ENCODE measurements at regions not wholly inside any gene's neighbourhood (a gene's known extent, or its start where the extent isn't known, plus 50 kb on each side); places are given as distances from the start of the nearest gene placed in this dataset.

DNA sequence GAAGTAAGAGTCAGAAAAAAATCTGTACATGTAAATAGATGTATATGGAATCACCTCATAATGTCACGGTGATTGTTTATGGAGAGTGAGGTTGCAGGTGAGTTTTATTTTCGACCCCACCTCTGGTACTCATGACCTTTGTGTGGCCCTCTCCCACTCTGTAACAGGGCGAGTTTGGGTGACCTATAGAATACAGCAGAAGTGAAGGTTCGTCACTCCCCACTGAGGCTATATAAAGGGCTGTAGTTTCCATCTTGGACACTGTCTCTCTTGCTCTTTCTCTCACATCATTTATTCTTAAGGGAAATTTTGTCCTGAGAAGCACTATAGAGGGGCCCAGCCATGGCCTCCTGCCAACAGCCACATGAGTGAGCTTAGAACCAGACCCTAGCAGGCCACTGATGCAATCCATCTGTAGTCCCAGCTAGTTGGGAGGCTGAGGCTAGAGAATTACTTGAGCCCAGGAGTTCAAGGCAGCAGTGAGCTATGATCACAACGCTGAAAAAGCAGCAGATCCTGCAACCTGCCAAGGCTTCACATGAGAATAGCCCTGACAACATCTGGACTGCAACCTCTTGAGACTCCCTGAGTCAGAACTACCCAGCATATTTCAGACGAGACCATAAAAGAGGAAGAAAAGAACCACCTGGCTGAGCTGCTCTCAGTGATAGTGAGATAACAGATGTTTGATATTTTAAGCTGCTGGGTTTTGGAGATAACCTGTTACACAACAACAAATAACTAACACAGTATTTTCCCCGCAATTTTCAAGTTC, 74.3 kb upstream of the SLC1A4 start:
- no peaks in the 10 kb centered on the region for H3K27me3 ChIP-seq
- H3K9me3 ChIP-seq, result no peaks in the 10 kb centered on the region
- no peaks in the 10 kb centered on the region for H3K36me3 ChIP-seq
- no peak overlapping the region for H3K27ac ChIP-seq
- TF ChIP-seq, protein P1, sequence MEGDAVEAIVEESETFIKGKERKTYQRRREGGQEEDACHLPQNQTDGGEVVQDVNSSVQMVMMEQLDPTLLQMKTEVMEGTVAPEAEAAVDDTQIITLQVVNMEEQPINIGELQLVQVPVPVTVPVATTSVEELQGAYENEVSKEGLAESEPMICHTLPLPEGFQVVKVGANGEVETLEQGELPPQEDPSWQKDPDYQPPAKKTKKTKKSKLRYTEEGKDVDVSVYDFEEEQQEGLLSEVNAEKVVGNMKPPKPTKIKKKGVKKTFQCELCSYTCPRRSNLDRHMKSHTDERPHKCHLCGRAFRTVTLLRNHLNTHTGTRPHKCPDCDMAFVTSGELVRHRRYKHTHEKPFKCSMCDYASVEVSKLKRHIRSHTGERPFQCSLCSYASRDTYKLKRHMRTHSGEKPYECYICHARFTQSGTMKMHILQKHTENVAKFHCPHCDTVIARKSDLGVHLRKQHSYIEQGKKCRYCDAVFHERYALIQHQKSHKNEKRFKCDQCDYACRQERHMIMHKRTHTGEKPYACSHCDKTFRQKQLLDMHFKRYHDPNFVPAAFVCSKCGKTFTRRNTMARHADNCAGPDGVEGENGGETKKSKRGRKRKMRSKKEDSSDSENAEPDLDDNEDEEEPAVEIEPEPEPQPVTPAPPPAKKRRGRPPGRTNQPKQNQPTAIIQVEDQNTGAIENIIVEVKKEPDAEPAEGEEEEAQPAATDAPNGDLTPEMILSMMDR (IDR thresholded peaks at IDR 0.05), result no peak
- H3K4me1 ChIP-seq, result peaks cover 0 to 4% (median 0%) of the 10 kb centered on the region in 3 donors
- no peak for ATAC-seq
- FAIRE-seq, result no peak
- intact Hi-C loops (cut with DNase I), result loop anchor here (5.0 to 10.0 kb wide), 3 partner anchors 127 to 270 kb away; no protein-coding TSS in a partner anchor
- DNase-seq, result no peak
- WGBS, 2 donors, result 62 to 65% methylated on average over 7 of the region's 7 CpGs
- no peak overlapping the region for H3K4me3 ChIP-seq

DNA sequence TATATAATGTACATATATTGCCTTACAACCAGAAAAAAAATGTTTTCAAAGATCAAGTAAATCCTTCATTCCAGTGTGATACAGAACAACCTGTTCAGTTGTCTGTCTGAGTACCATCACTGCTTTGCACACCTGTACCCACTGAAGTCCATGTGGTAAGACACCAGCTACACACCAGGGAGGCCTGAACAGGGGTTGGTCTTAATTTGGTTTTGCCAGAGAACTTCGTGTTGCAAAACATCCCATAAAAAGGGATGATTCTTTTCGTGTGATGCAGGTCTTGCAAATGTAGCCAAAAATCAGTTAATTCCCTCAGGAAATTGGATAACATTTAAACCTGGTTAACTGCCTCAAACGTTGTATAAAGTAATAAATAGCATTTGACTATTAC, 73.7 kb upstream of the SLC1A4 start:
- no peaks in the 10 kb centered on the region for H3K27me3 ChIP-seq
- H3K27ac ChIP-seq, result no peak overlapping the region
- TF ChIP-seq, protein P1 (IDR thresholded peaks at IDR 0.05), result no peak
- DNase-seq (no peak), FAIRE-seq (no peak), ATAC-seq (no peak)
- no peaks in the 10 kb centered on the region for H3K9me3 ChIP-seq
- H3K36me3 ChIP-seq, result no peaks in the 10 kb centered on the region
- intact Hi-C loops (cut with DNase I), result loop anchor here (5.0 to 10.0 kb wide), 3 partner anchors 127 to 269 kb away; no protein-coding TSS in a partner anchor
- H3K4me1 ChIP-seq, result peaks cover 0 to 4% (median 0%) of the 10 kb centered on the region in 3 donors
- 29 to 32% methylated on average over 3 of the region's 3 CpGs for WGBS, 2 donors
- no peak overlapping the region for H3K4me3 ChIP-seq

DNA sequence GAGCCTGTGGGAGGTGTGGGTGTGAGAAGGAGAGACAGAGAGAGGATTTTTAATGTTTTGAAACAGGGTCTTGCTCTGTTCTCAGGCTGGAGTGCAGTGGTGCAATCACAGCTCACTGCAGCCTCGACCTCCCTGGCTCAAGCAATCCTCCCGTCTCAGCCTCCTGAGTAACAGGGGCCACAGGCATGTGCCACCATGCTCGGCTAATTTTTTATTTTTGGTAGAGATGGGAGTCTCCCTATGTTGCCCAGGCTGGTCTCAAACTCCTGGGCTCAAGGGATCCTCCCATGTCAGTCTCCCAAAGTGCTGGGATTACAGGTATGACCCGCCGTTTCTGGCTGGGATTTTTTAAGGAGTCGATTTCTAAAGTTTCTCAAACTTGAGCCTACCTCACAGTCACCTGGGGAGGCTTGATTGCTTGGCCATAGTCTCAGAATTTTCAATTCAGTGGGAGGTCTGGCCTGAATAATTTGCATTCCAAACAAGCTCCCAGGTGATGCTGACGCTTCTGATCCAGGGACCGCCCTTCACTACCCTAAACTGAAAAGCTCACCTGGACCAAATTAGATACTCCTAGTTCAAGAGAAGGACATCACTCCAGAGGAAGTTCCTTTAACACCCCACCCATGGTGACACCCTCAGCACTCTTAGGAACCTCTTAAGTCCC, 70.8 kb upstream of the SLC1A4 start:
- peaks cover 0 to 9% (median 8%) of the 10 kb centered on the region in 3 donors for H3K4me1 ChIP-seq
- WGBS, 2 donors, result 86 to 88% methylated on average over 8 of the region's 8 CpGs
- H3K36me3 ChIP-seq, result no peaks in the 10 kb centered on the region
- H3K27ac ChIP-seq, result peak overlapping the region in 2 of 4 donors; percentile 35 to 61
- H3K9me3 ChIP-seq, result no peaks in the 10 kb centered on the region
- FAIRE-seq (no peak), DNase-seq (no peak), ATAC-seq (peak in 1 of 4 donors; percentile 9)
- TF ChIP-seq, protein P1 (IDR thresholded peaks at IDR 0.05), result no peak
- peak overlapping the region in 2 of 4 donors; percentile 37 to 42 for H3K4me3 ChIP-seq
- intact Hi-C loops (cut with DNase I), result loop anchor here (5.0 to 10.0 kb wide), 3 partner anchors 124 to 266 kb away; no protein-coding TSS in a partner anchor
- no peaks in the 10 kb centered on the region for H3K27me3 ChIP-seq

DNA sequence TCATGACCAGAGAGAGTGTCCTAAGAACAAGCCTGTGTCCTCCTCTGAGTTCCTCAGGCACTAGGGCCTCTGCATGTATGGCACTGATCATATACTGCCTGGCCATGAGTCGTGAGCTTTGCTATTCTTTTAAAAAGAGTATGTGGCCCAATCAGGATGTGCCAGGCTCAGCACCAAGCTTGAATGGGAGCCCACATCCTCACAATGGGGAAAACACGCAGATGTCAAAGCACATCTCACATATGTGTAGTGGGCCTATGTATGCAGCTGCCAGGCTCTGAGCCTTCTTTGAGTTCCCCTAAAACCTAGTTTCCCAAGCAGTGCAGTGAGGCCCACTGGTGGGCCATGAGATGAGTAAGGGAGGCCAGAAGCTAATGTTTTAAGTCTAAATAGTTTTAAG, 69.9 kb upstream of the SLC1A4 start:
- intact Hi-C loops (cut with DNase I), result loop anchor here (5.0 to 10.0 kb wide), 3 partner anchors 123 to 266 kb away; no protein-coding TSS in a partner anchor
- Histone ChIP-seq H3K9me3 (no peaks in the 10 kb centered on the region), H3K4me3 (no peak overlapping the region), H3K27ac (no peak overlapping the region), H3K36me3 (no peaks in the 10 kb centered on the region), H3K4me1 (peaks cover 0 to 9% (median 8%) of the 10 kb centered on the region in 3 donors), H3K27me3 (no peaks in the 10 kb centered on the region)
- WGBS, 2 donors, result 94 to 95% methylated on average over 2 of the region's 2 CpGs
- ATAC-seq (no peak), DNase-seq (no peak), FAIRE-seq (no peak)
- TF ChIP-seq, protein P1 (IDR thresholded peaks at IDR 0.05), result no peak

All from pancreas (tissue), 10 donors.